ENCODE measurements at regions not wholly inside any gene's neighbourhood (a gene's known extent, or its start where the extent isn't known, plus 50 kb on each side); places are given as distances from the start of the nearest gene placed in this dataset.

DNA sequence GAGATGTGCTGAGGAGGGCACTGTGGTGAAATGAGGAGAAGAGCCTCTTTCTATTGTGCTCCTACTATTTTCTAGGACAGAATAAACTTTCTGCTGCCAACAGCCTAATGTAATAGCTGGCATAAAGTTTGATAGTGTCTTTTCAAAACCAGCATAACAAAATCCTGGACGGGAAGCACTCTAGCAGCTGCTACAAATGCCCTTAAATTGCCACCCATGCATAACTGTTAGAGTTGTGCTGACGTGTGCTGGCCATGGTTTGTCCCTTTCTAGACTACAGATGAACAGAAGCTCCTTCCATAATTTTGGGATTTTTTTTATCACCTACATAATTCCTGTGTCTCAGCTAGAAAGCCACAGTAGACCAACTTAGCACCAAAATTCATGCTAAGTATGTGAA, 88.5 kb upstream of the DEPDC1 start:
- DNase-seq (no peak), ATAC-seq (no peak)
- Histone ChIP-seq H3K9me3 (no peaks in the 10 kb centered on the region), H3K4me1 (ENCODE audit: low read depth) (no peaks in the 10 kb centered on the region), H3K36me3 (ENCODE audit: low read depth) (no peaks in the 10 kb centered on the region), H3K4me3 (no peak overlapping the region)
- intact Hi-C loops (cut with DNase I, micrococcal nuclease): no loop called here
- TF ChIP-seq, protein P1, sequence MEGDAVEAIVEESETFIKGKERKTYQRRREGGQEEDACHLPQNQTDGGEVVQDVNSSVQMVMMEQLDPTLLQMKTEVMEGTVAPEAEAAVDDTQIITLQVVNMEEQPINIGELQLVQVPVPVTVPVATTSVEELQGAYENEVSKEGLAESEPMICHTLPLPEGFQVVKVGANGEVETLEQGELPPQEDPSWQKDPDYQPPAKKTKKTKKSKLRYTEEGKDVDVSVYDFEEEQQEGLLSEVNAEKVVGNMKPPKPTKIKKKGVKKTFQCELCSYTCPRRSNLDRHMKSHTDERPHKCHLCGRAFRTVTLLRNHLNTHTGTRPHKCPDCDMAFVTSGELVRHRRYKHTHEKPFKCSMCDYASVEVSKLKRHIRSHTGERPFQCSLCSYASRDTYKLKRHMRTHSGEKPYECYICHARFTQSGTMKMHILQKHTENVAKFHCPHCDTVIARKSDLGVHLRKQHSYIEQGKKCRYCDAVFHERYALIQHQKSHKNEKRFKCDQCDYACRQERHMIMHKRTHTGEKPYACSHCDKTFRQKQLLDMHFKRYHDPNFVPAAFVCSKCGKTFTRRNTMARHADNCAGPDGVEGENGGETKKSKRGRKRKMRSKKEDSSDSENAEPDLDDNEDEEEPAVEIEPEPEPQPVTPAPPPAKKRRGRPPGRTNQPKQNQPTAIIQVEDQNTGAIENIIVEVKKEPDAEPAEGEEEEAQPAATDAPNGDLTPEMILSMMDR (IDR thresholded peaks at IDR 0.05): no peak

- no peak for ATAC-seq
- Histone ChIP-seq H3K4me1 (ENCODE audit: low read depth) (no peaks in the 10 kb centered on the region), H3K36me3 (ENCODE audit: low read depth) (no peaks in the 10 kb centered on the region), H3K9me3 (no peaks in the 10 kb centered on the region), H3K4me3 (no peak overlapping the region)
- no peak for DNase-seq
- intact Hi-C loops (cut with DNase I, micrococcal nuclease): no loop called here
- TF ChIP-seq, protein P1 (IDR thresholded peaks at IDR 0.05): no peak
Measured at GRCh38 chr1:68586766-68587165, 89.9 kb upstream of the DEPDC1 start.

DNA sequence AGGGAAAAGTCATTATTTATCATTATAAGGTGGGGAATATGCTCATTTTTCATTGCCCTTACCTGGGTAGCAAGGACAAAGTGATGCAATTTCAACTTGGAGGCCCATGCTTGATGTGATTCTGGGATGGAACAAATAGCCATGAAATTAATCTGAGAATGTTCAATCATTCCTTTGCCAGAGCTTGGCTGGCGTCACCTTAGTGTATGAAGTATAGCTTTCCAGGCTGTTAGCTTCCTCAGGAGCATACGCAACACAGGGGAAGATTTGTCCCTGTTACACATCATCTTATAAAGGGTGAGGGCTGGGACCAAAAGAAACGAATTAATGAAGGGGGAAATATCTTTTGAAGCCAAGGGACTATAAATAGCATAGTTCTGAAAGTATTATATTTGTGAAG, 91.4 kb upstream of the DEPDC1 start:
- TF ChIP-seq, protein P1 (IDR thresholded peaks at IDR 0.05): no peak
- Histone ChIP-seq H3K4me3 (no peak overlapping the region), H3K4me1 (ENCODE audit: low read depth) (no peaks in the 10 kb centered on the region), H3K9me3 (no peaks in the 10 kb centered on the region), H3K36me3 (ENCODE audit: low read depth) (no peaks in the 10 kb centered on the region)
- DNase-seq (no peak), ATAC-seq (no peak)
- intact Hi-C loops (cut with DNase I, micrococcal nuclease): no loop called here

- TF ChIP-seq, protein P1 (IDR thresholded peaks at IDR 0.05): no peak
- H3K4me1 ChIP-seq (ENCODE audit: low read depth): no peaks in the 10 kb centered on the region
- ATAC-seq: no peak
- H3K4me3 ChIP-seq: no peak overlapping the region
- H3K9me3 ChIP-seq: no peaks in the 10 kb centered on the region
- DNase-seq: no peak
- H3K36me3 ChIP-seq (ENCODE audit: low read depth): no peaks in the 10 kb centered on the region
- intact Hi-C loops (cut with DNase I, micrococcal nuclease): no loop called here
Measured at GRCh38 chr1:68590473-68590872, 93.6 kb upstream of the DEPDC1 start.

GRCh38 chr1:68594851-68595250, 98.0 kb upstream of the DEPDC1 start:
- H3K9me3 ChIP-seq: no peaks in the 10 kb centered on the region
- DNase-seq: no peak
- no peaks in the 10 kb centered on the region for H3K4me1 ChIP-seq (ENCODE audit: low read depth)
- intact Hi-C loops (cut with DNase I, micrococcal nuclease): no loop called here
- no peak for ATAC-seq
- no peak overlapping the region for H3K4me3 ChIP-seq
- TF ChIP-seq, protein P1 (IDR thresholded peaks at IDR 0.05): no peak
- H3K36me3 ChIP-seq (ENCODE audit: low read depth): no peaks in the 10 kb centered on the region

DNA sequence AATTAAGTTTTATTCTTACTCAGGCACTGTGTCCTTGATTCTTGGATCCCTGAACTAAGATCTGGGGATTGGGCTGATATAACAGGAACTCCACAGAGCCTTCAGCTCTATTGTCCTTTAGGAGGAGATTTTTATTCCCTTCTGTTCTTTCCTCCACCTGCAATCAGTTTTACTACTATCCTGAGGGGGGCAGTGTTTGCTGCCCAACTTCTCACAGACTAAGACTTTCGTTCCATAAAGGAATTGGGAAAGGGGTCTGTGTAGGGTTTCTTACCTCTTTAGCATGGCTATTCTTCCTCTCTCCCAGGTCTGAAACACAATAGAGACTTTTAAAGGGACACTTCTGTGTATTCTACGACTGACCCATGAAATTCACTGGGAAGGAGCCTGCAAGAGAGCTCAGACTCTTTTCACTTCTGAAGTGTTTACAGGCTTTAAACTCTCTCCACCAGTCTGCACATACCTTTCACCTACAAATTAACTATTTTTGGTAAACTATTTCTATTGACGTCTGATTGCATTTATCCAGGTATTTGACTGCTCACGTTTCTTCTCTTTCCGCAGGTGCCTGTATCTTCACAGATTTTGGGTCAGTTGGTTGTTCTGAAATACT, 103.3 kb upstream of the DEPDC1 start:
- Histone ChIP-seq H3K36me3 (ENCODE audit: low read depth) (no peaks in the 10 kb centered on the region), H3K4me1 (ENCODE audit: low read depth) (no peaks in the 10 kb centered on the region), H3K9me3 (no peaks in the 10 kb centered on the region), H3K4me3 (no peak overlapping the region)
- TF ChIP-seq, protein P1 (IDR thresholded peaks at IDR 0.05): peak; percentile 9
- DNase-seq: no peak
- intact Hi-C loops (cut with DNase I, micrococcal nuclease): no loop called here
- no peak for ATAC-seq

Measured in mucosa of descending colon (tissue), 3 donors.